ENCODE measurements at regions not wholly inside any gene's neighbourhood (a gene's known extent, or its start where the extent isn't known, plus 50 kb on each side); places are given as distances from the start of the nearest gene placed in this dataset.
"Not testable (repeated sequence)": the region's sequence is repeated elsewhere in the genome, so short reads cannot be mapped to it uniquely, and the experiment has no call there.

DNA sequence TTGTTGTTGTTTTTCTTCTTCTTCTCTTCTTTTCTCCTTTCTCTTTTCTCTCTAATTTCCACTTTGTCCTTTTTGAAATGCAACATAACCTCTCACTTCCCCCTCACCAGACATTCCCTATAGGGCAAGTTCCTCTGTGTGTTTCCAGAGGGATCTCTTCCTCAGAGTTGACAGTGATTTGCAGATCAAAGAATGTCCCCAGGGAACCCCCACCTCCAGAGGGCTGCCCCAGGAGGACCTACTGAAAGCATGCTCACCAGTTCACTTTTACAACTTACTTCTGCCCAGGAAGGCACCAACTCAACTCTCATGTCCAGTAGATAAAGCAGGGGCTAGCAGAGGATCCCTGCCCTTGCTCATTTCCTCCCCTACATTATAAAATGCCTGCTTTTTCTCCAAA, 1648.0 kb downstream of the PCDH9 start:
- no peak overlapping the region for H3K4me3 Mint-ChIP-seq
- H3K36me3 Mint-ChIP-seq (ENCODE audit: low read depth), result no peaks in the 10 kb centered on the region
- no peaks in the 10 kb centered on the region for H3K27me3 Mint-ChIP-seq
- DNase-seq, result no peak
- H3K27ac Mint-ChIP-seq, result no peak overlapping the region
- no peak for ATAC-seq
- H3K9me3 Mint-ChIP-seq, result peaks cover 16% of the 10 kb centered on the region
- no peaks in the 10 kb centered on the region for H3K4me1 Mint-ChIP-seq

DNA sequence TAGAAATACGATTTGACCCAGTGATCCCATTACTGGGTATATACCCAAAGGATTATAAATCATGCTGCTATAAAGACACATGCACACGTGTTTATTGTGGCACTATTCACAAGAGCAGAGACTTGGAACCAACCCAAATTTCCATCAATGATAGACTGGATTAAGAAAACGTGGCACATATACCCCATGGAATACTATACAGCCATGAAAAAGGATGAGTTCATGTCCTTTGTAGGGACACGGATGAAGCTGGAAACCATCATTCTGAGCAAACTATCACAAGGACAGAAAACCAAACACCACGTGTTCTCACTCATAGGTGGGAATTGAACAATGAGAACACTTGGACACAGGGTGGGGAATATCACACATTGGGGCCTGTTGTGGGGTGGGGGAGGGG, 1665.6 kb downstream of the PCDH9 start:
- not testable (repeated sequence) for H3K27me3 Mint-ChIP-seq; DNase-seq; H3K4me3 Mint-ChIP-seq; ATAC-seq; H3K36me3 Mint-ChIP-seq (ENCODE audit: low read depth); H3K4me1 Mint-ChIP-seq; H3K27ac Mint-ChIP-seq
- H3K9me3 Mint-ChIP-seq, result peaks cover 31% of the 10 kb centered on the region

DNA sequence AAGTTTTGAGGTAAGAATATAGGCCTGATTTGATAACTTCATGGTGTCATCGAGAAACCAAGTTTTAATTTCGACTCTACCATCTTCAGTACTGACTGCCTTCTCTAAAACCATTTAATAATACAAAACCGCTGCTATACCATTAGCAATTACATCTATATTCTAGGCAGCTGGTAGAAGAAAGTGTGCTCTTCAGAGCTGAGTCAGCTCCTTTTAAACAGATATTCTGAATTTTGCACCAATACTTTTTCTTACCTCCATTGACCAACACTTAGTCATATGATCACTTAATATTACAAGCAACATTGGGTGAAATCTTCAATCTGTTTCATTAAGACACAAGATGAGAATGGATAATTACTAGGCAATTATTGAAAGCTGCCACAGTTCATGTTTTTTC, 1667.8 kb downstream of the PCDH9 start:
- no peak for ATAC-seq
- H3K9me3 Mint-ChIP-seq, result peaks cover 26% of the 10 kb centered on the region
- H3K27me3 Mint-ChIP-seq, result no peaks in the 10 kb centered on the region

DNA sequence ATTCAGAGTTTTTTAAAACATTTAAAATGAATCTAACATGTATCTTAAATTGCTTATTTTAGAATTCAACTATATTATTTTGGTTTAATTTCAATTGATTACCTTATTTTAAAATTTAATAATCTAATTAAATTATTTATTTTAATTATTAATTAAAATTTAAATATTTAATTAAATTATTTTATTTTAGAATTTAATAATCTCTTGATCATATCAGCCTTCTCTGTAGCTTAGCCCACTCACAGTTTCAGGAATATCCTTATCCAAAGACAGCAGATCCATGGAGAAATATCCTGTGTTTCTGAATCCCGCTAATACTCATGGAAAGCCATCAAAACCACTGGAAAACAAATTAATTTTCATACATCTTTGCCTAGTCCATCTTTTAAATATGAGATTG, 1669.2 kb downstream of the PCDH9 start:
- H3K4me3 Mint-ChIP-seq, result no peak overlapping the region
- H3K27me3 Mint-ChIP-seq, result no peaks in the 10 kb centered on the region
- DNase-seq, result no peak
- no peak overlapping the region for H3K27ac Mint-ChIP-seq
- no peak for ATAC-seq
- H3K36me3 Mint-ChIP-seq (ENCODE audit: low read depth), result no peaks in the 10 kb centered on the region
- H3K9me3 Mint-ChIP-seq, result peaks cover 26% of the 10 kb centered on the region
- H3K4me1 Mint-ChIP-seq, result no peaks in the 10 kb centered on the region

More for the DNA sequence above, 1667.8 kb downstream of the PCDH9 start:
- no peak overlapping the region for H3K27ac Mint-ChIP-seq
- no peak overlapping the region for H3K4me3 Mint-ChIP-seq
- no peaks in the 10 kb centered on the region for H3K36me3 Mint-ChIP-seq (ENCODE audit: low read depth)
- no peak for DNase-seq
- H3K4me1 Mint-ChIP-seq, result no peaks in the 10 kb centered on the region

GRCh38 chr13:65555962-65556361, 1674.2 kb downstream of the PCDH9 start:
- Mint-ChIP-seq H3K36me3 (ENCODE audit: low read depth) (no peaks in the 10 kb centered on the region), H3K4me3 (no peak overlapping the region), H3K9me3 (peaks cover 19% of the 10 kb centered on the region), H3K27me3 (no peaks in the 10 kb centered on the region), H3K4me1 (no peaks in the 10 kb centered on the region), H3K27ac (no peak overlapping the region)
- DNase-seq, result no peak
- no peak for ATAC-seq

GRCh38 chr13:65553096-65553727, 1676.9 kb downstream of the PCDH9 start:
- H3K36me3 Mint-ChIP-seq (ENCODE audit: low read depth), result no peaks in the 10 kb centered on the region
- H3K27ac Mint-ChIP-seq, result no peak overlapping the region
- H3K4me3 Mint-ChIP-seq, result no peak overlapping the region
- H3K9me3 Mint-ChIP-seq, result peaks cover 26% of the 10 kb centered on the region
- H3K27me3 Mint-ChIP-seq, result no peaks in the 10 kb centered on the region
- ATAC-seq (no peak), DNase-seq (no peak)
- no peaks in the 10 kb centered on the region for H3K4me1 Mint-ChIP-seq

DNA sequence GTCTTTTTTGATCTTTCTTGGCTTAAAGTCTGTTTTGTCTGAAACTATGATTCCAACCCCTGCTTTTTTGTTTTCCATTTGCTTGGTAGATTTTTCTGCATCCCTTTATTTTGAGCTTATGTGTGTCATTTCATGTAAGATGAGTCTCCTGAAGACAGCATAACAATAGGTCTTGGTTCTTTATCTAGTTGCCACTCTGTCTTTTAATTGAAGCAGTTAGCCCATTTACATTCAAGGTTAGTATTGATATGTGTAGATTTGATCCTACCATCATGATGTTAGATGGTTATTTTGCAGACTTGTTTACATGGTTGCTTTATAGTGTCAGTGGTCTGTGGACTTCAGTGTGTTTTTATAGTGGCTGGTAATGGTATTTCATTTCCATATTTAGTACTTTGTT, 1678.9 kb downstream of the PCDH9 start:
- ATAC-seq, result no peak
- no peaks in the 10 kb centered on the region for H3K36me3 Mint-ChIP-seq (ENCODE audit: low read depth)
- no peaks in the 10 kb centered on the region for H3K4me1 Mint-ChIP-seq
- no peaks in the 10 kb centered on the region for H3K27me3 Mint-ChIP-seq
- peaks cover 31% of the 10 kb centered on the region for H3K9me3 Mint-ChIP-seq
- H3K27ac Mint-ChIP-seq, result no peak overlapping the region
- DNase-seq, result no peak
- H3K4me3 Mint-ChIP-seq, result no peak overlapping the region

DNA sequence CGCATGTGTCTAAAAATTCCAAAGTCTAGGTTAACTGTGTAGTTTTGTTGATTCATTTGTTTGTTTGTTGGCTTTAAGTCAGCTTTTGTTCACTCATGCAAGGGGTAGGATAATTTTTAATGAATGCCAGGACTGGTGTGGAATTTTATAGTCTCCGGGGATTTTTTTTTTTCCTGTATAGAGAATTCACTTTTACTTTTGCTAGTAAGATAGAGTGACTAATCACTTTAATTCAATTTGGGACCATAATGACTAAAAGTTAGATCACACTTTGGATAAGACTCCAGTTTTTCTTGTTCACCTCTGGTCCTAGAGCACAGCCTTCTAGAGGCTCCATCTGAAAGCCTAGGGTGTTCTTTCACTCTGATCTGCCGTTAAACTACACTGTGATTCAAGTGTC, 1690.0 kb downstream of the PCDH9 start:
- H3K27ac Mint-ChIP-seq, result no peak overlapping the region
- H3K9me3 Mint-ChIP-seq, result peaks cover 5% of the 10 kb centered on the region
- H3K4me1 Mint-ChIP-seq, result no peaks in the 10 kb centered on the region
- no peak overlapping the region for H3K4me3 Mint-ChIP-seq
- DNase-seq, result no peak
- H3K36me3 Mint-ChIP-seq (ENCODE audit: low read depth), result no peaks in the 10 kb centered on the region
- no peaks in the 10 kb centered on the region for H3K27me3 Mint-ChIP-seq
- no peak for ATAC-seq

DNA sequence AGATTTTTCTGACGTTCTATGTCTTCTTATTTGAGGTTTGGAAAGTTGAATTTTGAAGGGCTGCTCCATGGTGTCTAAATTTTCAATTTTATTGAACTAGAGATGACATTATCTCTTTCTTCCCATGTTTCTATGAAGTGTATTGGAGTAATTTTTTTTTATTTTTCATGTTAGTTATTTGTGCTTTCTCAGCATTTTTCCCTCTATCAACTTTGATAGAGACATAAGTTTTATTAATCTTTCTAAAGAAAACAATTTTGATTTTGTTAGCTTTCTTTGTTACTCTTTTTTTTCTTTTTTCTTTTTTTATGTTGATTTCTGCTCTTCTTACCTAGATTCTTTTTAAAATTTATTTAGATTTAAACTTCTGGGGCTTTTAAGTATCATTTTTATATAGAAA, 1694.8 kb downstream of the PCDH9 start:
- peaks cover 9% of the 10 kb centered on the region for H3K9me3 Mint-ChIP-seq
- DNase-seq, result no peak

GRCh38 chr13:65532231-65532630, 1697.9 kb downstream of the PCDH9 start:
- no peaks in the 10 kb centered on the region for H3K27me3 Mint-ChIP-seq
- H3K36me3 Mint-ChIP-seq (ENCODE audit: low read depth), result no peaks in the 10 kb centered on the region
- peaks cover 13% of the 10 kb centered on the region for H3K9me3 Mint-ChIP-seq
- no peak overlapping the region for H3K4me3 Mint-ChIP-seq
- ATAC-seq, result no peak
- DNase-seq, result no peak
- H3K4me1 Mint-ChIP-seq, result no peaks in the 10 kb centered on the region
- H3K27ac Mint-ChIP-seq, result no peak overlapping the region

More for the DNA sequence above, 1694.8 kb downstream of the PCDH9 start:
- Mint-ChIP-seq H3K4me1 (no peaks in the 10 kb centered on the region), H3K36me3 (ENCODE audit: low read depth) (no peaks in the 10 kb centered on the region), H3K27ac (no peak overlapping the region), H3K27me3 (no peaks in the 10 kb centered on the region), H3K4me3 (no peak overlapping the region)
- ATAC-seq, result no peak

DNA sequence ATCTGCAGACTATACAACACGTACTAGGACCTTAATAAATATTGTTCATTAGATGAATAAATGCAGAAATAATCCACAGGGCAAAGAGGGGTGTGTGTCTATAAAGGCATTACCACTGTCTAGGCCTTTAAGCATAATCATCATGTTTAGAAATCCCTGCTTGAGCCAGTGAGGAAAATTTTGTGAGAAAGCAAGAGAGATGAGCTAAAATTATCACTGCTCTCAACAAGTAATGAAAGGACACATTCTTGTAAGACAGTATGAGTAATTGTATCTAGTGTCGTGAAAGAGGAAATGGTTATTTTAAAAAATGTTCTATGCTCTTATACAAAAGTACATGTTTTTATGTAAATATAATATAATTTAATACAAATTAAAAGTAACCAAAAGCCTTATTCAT, 1699.4 kb downstream of the PCDH9 start:
- H3K4me1 Mint-ChIP-seq, result no peaks in the 10 kb centered on the region
- H3K36me3 Mint-ChIP-seq (ENCODE audit: low read depth), result no peaks in the 10 kb centered on the region
- H3K27me3 Mint-ChIP-seq, result no peaks in the 10 kb centered on the region
- H3K27ac Mint-ChIP-seq, result no peak overlapping the region
- H3K9me3 Mint-ChIP-seq, result peaks cover 19% of the 10 kb centered on the region
- ATAC-seq, result no peak
- no peak overlapping the region for H3K4me3 Mint-ChIP-seq
- DNase-seq, result no peak

GRCh38 chr13:65529541-65529940, 1700.6 kb downstream of the PCDH9 start:
- Mint-ChIP-seq H3K27ac (no peak overlapping the region), H3K27me3 (no peaks in the 10 kb centered on the region), H3K36me3 (ENCODE audit: low read depth) (no peaks in the 10 kb centered on the region), H3K4me3 (no peak overlapping the region), H3K4me1 (no peaks in the 10 kb centered on the region), H3K9me3 (peaks cover 22% of the 10 kb centered on the region)
- ATAC-seq (no peak), DNase-seq (no peak)

GRCh38 chr13:65508745-65509144, 1721.4 kb downstream of the PCDH9 start:
- Mint-ChIP-seq H3K9me3 (peaks cover 19% of the 10 kb centered on the region), H3K4me1 (no peaks in the 10 kb centered on the region), H3K36me3 (ENCODE audit: low read depth) (peaks cover 1% of the 10 kb centered on the region), H3K4me3 (no peak overlapping the region), H3K27ac (no peak overlapping the region), H3K27me3 (no peaks in the 10 kb centered on the region)
- ATAC-seq (no peak), DNase-seq (no peak)

DNA sequence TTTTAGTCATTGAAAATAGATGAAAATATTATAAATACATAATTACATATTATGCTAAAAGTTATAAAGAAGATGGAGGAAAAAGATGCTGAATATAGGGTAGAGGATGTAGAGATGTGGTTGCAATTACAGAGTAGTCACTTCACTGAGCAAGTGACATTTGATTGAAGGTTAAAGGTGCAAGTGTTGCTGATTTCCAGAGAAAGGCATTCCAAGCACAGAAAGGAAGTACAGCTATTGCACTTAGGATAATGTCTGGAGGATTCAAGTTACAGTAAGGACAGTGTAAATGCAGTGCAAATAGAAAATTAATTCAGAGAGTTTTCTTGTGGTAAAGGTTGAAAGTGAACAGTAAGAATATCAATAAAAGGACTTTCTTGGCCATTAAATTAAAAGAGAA, 1721.8 kb downstream of the PCDH9 start:
- Mint-ChIP-seq H3K4me3 (no peak overlapping the region), H3K4me1 (no peaks in the 10 kb centered on the region), H3K27me3 (no peaks in the 10 kb centered on the region), H3K27ac (no peak overlapping the region), H3K9me3 (peaks cover 19% of the 10 kb centered on the region), H3K36me3 (ENCODE audit: low read depth) (peaks cover 1% of the 10 kb centered on the region)
- no peak for ATAC-seq
- DNase-seq, result no peak

GRCh38 chr13:65505941-65506340, 1724.2 kb downstream of the PCDH9 start:
- H3K27me3 Mint-ChIP-seq, result no peaks in the 10 kb centered on the region
- H3K4me1 Mint-ChIP-seq, result no peaks in the 10 kb centered on the region
- no peak overlapping the region for H3K27ac Mint-ChIP-seq
- peaks cover 19% of the 10 kb centered on the region for H3K9me3 Mint-ChIP-seq
- no peaks in the 10 kb centered on the region for H3K36me3 Mint-ChIP-seq (ENCODE audit: low read depth)
- H3K4me3 Mint-ChIP-seq, result no peak overlapping the region
- no peak for DNase-seq
- no peak for ATAC-seq

DNA sequence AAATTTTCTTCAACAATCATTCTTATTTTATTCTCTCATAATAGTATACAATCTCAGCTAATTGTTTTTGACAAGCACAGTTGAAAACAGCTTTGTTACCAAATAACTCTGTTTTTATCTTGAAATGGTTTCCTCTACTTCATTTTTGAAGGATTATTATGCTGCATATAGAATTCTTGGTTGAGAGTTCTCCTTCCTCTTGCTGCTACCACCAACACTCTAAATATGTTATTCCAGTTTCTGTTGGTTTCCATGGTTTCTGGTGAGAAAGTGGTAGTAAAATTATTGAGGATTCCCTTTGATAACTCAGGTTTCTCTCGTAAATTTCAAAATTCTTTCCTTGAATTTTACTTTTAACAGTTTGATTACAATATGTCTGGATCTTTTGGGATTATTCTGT, 1725.9 kb downstream of the PCDH9 start:
- Mint-ChIP-seq H3K27me3 (no peaks in the 10 kb centered on the region), H3K4me1 (no peaks in the 10 kb centered on the region), H3K27ac (no peak overlapping the region), H3K4me3 (no peak overlapping the region), H3K9me3 (peaks cover 19% of the 10 kb centered on the region), H3K36me3 (ENCODE audit: low read depth) (no peaks in the 10 kb centered on the region)
- no peak for ATAC-seq
- no peak for DNase-seq
